ENCODE measurements at regions not wholly inside any gene's neighbourhood (a gene's known extent, or its start where the extent isn't known, plus 50 kb on each side); places are given as distances from the start of the nearest gene placed in this dataset.

DNA sequence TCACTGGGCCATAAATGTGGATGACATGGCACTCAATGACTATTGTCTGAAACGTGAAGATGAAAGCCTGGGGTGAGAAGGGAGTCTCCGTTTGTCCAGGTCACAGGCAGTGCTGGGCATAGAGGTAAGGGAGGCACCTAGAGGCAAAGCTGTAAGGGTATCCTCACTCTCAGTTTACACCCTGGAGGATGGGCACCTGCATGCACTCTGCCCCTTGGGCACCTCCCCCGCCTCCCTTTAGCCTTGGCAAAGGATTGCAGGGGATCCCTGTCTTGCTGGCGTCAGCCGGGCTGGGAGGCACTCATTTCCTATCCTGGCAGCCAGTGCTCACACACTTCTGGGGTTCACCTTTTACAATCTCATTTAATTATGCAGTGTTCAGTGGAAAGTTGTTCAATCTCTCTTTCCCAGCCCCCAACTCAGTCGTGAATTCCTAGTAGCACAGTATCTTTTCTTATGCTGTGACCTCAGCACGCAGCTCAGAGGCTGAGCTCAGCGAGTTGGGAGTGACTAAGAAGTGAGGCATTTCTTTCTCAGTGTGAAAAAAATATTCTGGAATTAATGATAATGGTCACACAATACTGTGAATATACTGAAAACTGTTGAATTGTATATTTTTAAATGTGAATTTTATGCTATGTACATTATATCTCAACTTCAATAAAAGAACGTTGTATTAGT is 866.6 kb downstream of the BRD1 start:
- DNase-seq = no peak

DNA sequence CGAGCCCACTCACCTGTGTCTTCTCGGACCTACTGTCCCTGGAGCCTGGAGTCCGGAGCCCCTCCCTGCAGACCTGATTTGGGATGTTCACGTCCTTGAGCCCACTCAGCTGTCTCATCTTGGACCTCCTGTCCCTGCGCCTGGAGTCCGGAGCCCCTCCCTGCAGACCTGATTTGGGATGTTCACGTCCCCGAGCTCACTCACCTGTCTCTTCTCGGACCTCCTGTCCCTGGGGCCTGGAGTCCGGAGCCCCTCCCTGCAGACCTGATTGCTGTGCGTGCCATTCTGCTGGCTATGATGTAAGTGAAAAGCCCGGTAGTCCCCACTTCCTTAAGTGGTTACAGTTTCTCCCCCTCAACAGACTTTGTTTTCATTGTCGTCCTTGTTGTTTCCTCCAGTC is 867.1 kb downstream of the BRD1 start:
- DNase-seq = no peak

DNA sequence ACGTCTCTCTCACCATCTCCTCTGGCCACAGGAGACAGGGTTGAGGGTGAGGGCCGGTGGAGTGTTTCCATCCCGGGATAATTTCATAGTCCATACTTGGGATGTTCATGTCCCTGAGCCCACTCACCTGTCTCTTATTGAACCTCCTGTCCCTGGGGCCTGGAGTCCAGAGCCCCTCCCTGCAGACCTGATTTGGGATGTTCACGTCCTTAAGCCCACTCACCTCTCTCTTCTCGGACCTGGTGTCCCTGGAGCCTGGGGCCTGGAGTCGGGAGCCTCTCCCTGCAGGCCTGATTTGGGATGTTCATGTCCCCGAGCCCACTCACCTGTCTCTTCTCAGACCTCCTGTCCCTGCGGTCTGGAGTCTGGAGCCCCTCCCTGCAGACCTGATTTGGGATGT is 868.2 kb downstream of the BRD1 start:
- no peak for DNase-seq

DNA sequence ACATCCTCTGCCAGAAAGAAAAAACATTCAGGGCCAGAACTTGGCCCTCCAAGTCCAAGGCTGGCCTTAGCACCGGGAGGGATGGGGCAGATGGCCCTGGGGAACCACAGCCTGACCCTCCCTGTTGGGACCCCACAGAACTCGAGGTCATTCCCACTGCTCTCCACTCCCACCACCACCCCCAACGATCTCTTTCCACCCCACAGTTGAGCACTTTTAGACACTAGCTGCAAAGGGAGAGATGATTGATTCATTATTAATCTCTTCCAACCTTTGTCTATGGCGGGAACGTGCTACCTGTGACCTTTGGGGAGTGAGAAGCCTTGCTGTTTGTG is 869.7 kb downstream of the BRD1 start:
- DNase-seq = no peak

DNA sequence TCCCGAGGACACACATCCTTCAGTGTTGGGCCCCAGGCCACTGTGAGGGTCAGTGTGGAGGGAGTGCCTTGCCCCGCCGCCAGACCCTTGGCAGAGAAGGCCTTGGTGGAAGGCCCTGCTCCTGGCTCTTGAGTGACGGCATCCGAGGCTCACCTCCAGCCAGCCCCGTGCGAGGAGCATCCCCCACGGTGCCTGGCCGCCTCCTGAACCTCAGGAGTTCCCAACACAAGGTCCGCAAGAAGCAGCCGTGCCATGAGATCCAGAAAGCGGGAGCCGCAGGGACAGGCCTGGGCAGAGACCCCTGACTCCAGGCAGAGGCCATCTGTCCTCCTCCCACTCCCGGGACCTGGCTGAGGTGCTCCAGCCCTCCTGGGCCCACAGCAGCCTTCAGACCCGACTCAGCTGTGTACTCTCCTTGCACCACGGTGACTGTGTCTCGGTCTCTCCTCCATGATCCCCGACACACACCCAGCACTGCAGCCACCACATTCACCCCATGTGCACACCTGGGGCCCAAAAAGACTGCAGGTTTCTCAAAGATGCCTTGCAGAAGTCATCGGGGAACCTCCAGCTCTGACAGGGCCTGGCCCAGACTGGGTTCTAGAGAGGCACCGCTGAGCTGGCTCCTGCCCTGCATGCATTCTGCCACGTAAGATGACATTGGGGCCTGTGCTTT is 870.2 kb downstream of the BRD1 start:
- DNase-seq = no peak

DNA sequence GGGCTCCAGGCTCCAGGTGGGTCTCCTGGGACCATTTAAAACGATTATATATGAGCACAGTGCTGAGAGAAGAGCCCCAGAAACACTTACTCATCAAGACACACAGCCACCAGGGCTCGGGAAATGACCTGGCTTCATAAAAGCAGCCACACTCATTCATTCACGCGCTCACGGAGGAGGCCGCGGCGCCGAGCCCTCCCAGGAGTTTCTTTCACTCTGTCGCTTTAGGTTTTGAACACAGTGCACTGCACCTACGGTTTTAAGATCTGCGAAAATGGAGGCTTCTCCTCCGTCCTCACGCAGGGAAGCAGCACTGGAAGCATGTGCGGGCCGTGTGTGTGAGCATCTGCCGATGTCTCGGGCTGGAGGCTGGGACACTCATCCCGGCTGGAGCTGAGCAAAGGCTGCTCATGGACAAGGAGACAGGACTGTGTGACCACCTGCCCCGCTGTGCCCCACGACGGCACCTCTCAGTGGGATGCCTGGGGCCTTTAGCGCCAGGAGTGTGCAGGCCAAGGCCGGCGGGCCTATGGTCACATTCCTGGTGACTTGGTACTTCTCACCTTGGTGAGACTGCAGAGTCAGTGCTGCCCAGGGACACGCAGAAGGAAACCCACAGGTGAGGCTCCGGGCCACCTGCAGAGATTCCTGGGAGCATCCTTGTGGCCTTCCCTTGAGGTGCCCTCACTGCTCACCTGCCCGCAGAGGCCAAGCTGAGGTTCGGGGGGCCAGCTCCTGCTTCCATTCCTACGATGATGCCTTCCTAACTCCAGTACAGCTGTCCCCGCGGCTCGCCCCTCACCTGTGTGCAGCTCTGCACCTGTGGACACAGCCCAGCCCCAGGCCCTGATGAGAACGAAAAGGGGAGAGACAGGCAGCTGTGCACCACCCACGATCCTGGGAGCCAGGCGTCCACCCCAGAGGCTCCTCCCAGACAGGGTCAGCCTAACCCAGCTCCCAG is 872.0 kb downstream of the BRD1 start:
- DNase-seq = no peak

DNA sequence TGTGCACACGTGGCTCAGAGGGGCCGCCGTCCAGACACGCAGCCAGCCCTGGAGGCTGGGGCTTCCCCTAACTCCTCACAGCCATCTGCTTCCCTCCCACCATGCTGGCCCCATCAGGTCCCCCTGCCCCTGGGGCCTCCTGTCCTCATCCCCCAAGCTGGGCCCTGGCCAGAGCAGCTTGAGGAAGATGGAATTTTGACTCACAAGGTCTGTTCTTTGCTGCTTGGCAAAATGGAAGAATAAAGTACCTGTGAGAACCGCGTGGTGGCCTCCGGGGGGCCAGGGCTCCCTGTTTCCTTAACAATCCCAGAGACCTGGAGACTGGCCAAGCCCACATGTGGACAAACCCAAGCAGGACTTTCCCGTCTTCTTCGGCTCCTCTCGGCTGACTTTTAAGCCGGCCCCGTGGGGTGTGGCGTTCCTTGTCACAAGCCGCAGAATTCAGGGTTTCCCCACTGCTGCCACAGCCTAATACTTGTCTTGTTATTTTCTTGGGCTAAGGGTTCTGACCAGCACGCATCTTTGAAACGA is 872.8 kb downstream of the BRD1 start:
- DNase-seq = peak; percentile 15

DNA sequence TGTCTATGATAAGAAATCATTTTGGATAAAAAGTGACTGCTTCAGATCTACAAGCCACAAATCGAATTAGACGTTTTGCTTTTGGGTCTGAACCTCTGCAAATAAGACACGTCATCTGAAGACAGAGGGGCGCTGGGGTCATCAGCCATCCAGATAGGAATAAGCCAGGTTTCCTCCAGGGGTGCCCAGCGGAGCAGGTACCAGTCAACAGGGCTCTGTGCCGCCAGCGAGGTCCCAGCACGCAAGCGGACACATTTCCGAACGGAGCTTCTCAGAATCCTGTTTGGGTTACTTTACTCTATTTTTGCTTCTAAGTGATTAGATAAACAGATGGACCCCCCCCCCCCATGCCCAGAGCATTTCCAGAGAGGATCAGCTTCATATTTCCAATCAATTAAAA is 873.8 kb downstream of the BRD1 start:
- no peak for DNase-seq

DNA sequence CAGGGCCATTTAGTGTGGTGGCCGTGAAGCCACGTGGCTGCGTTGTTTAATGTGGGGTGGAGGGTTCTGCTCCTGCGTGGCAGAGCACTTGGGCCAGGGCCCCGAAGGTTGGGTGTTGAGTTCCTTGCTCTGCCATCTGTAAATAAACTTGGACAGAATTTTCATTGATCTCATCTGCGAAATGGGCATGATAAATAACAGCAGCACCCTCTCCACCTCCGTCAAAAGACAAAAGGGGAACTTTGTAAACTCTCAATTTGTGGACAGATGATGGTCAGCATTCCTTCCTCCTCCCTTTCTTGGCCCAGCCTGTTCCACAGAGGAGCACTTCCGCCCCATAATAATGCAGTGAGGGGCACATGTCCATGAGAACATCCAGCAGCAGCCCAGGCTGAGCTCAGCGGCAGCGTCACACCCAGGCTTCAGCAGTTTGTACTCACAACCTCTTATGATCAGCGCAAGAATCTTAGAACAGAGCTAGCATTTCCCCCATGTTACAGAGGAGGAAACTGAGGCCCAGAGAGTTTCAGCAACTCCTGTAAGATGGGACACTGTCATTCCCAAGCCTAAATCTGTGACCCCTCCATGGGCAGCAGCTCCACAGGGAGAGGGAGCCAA is 874.5 kb downstream of the BRD1 start:
- no peak for DNase-seq

DNA sequence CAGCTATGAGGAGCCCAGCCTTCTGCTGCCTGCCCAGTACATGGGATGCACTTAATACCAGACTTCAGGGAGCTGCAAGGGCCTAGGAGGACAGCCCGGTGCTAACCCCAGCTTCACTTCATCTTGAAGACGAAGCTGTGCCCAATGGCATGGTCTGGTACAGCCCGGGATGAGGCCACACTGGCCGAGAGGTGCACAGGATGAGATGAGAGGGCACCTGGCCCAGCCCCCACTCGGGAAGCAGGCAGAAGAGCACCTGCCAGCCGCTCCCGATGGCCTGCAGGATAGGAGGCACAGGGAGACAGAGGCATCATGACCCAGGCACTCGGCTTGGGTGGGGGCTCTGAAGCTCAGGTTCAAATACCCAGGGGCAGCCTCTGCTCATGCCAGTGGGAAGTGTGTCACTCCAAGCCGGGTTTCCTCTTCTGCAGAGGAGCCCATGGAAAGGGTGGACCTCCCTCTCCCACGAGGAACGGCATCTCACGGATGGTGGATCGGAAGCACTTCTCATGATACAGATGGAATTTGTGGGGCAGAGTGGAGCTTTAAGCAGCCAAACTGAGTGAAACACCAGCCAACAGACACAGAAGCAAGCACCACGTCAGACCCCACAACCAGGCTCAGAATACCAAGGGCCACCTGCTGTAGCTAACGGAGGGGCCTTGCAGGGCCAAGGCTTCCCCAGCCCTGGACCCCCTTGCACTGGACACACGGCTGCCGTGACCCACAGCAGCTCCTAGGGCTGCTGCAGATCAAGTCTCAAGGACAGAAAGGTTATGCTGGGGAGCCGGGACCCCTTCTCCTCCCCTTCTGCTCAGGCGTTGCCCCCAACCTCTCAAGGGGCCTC is 875.2 kb downstream of the BRD1 start:
- DNase-seq = no peak

DNA sequence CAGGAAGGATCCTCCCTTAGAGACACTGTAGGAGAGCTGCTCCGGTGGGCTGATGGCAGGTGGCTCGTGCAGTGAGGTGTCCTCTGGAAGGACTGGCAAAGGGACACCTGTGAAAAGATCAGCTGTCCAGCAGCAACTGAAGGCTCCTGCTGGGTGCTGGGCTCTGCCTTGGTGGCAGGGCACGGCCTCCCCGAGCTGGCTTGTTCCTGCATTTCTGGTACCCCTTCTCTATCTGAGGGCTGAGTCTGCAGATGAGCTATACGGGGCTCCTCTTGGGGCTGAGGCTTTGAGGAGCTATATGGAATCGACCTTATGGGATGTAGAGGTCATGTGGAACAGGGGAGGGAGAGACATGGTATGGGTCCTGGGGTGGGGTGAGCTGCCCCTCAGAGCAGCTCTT is 875.8 kb downstream of the BRD1 start:
- DNase-seq = no peak

DNA sequence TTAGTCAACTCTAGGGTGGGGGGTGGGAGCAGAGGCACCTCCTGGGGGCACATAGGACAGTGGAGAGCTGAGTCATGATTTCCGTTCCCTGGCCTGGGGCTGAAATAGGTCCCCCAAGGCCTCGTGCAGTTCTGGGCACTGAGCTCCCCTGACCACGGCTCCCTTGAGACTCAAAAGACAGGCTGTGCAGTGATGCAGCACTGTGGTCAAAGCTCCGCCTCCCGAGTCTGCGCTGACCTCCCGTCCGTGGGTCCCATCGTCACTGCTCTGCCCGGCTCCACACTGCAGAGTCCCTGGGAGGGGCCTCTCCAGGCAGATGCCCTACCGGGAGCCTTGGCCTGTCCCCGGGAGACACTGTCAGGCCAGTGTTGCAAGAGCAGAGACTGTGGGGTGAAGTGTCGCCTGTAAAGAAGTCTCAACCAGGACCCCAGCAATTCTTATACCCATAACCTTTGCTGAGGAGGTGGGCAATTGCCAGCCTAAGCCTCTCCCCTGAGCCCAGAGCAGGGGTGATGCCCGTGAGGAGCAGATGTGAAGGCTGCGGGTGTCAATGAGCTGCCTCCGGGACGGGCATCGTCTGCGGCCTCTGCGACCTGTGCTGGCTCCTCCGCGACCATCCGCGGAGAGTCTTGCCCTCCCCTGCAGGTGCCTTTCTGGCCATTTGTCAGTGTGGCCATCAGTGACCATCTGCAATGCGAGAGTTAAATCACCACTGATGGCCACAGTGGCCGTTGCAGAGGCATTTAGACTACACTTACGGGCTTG is 877.3 kb downstream of the BRD1 start:
- no peak for DNase-seq

DNA sequence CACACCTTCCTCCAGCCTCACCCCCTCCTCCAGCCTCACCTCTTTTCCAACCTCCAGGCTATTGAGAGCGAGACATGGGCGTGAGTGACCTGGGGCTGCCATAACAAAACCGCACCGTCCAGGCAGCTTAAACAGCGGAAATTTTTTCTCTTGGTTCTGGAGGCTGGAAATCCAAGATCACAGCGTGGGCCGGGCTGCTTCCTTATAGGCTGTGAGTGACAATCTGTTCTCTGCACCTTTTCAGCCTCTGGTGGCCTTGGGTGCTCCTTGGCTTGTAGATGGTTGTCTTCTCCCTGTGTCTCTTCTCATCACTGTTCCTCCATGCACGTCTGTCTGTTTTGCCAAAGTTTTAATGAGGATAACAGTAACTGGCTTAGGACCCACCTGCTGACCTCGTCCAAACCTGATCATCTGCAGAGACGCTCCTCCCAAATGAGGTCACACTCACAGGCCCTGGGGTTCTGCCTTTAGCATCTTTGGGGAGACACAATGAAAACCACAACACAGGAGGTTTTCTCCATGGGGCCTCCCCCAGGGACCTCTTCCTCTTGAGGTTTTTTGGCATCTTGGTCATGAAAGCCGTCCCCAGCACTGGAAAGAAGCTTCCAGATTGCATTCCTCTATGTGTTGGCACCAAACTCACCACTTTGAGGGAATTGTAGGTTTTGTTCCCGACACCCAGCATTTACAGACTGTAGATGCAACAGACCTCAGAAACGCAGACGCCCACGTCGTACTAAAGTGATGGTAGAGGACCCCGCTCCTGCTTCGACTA is 878.1 kb downstream of the BRD1 start:
- DNase-seq = no peak

DNA sequence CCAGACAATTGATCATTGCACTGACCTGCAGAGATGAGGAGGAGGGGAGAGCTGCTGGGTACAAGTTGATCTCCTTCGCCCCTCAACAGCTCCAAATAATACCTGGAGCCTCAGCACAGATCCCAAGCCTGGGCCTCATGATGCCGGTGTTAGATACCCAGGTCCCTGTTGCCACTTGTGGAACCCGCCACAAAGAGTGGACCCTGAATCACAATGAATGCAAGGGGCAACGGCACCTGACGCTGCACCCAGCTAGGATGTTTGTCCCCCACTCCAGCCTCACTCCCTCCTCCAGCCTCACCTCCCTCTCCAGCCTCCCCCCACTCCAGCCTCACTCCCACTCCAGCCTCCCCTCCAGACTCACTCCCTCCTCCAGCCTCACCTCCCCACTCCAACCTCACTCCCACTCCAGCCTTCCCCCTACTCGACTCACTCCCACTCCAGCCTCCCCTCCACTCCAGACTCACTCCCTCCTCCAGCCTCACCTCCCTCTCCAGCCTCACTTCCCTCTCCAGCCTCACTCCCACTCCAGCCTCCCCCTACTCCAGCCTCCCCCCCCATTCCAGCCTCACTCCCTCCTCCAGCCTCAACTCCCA is 879.0 kb downstream of the BRD1 start:
- DNase-seq = no peak

DNA sequence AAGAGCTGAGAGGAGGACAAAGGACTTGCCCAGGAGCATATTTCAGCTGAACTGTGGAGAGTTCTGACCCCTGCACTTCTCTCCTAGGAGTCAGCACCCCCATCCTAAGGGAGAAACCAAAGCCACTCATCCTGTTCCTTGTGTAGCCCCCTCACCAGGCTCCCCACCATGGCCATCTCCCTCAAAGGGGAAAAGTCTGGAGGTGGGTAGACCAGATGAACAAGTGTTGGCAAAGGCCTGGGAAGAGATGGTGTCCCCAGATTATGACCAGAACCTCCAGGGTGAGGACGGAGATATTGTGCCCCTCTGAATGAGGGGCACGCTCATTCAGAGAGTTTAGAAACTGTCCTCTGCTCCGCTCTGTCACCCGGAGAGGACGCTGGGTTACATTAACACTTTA is 880.0 kb downstream of the BRD1 start:
- no peak for DNase-seq

DNA sequence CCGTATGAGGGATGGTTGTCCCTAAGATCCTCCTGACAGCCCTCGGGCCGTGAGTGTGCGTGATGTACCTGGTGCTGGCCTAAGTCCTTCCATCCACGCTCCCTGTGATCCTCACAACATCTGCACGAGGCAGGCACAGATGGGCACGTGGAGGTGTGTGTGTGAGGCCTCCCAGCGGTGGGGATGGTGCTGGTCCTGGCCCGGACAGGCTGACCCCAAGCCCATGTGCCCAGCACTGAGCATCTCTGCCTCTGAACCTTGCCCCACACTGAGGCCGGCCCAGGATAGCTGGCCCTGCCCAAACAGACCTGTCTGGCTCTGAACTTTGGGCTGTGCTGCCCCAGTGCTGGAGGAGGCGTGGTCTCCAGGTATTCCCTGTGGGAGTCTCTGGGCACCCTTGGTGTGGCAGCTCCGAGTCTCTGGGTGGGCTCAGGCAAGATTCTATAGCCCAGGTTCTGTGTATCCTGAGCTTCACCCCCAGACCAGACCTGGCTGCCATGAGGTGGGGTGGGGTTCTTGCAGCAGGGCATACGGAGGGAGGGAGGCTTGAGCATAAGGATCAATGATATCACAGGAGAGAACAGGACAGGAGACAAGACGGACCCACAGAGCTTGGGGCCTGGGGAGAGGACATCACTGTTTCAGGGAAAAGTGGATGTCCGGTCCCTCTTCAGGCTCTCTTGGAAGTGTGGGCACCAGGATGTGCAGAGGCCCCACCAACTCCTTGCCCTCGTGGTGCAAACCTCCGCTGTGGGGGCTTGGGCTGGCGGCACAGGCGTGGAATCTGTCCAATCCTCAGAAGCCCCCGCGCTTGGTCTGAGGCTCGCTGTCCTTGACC is 881.8 kb downstream of the BRD1 start:
- no peak for DNase-seq

DNA sequence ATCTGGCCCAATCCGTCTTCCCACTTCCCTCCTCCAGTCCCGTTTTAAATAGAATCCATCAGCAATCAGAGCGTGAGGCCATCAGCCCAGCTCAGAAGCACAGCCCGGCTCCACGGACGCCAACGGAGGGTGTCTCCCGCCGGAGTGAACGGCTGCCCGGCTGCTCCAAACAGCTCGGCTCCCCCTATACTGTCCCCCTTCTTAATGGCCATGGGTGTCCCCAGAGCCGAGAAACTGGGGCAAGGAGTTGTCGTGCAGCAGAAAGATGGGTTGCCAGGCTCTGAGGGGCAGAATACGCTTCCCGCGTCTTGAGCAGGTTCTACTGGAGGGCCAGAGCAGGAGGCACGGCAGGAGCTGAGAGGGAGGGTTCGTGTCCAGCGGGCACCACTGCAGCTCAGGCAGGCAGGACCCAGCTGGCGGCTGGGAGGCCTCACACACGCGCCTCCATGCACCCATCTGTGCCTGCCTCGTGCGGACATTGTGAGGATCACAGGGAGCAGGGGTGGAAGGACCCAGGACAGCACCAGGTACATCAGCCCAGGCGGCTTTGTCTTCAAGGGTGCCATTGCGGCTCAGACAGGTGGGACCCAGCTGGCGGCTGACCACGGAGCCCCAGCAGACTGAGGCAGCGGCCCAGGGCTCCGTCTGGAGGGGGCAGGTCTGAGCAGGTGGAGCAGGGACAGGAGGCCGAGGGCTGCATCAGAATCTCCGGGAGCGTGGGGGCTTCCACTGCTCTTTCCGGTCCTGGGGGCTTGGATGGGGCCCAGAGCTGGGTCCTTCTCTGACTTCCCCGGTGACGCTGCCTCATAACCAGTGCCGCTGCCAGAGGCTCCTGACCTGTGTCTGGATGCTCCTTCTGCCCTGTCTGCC is 882.7 kb downstream of the BRD1 start:
- no peak for DNase-seq
